Neural cell (in vitro differentiated cells): ENCODE measurements at regions not wholly inside any gene's neighbourhood (a gene's known extent, or its start where the extent isn't known, plus 50 kb on each side); places are given as distances from the start of the nearest gene placed in this dataset.

Experiments used
- CTCF ChIP-seq: fragments of 450-650 bp; IDR thresholded peaks from 2 replicates; pipeline ENCODE4 v1.5.1; 2014; ENCODE audit warnings: antibody characterized with exemption, mild to moderate bottlenecking, moderate library complexity; ENCODE audit not compliant: poor library complexity, severe bottlenecking
- MXI1 ChIP-seq: fragments of 450-650 bp; conservative IDR thresholded peaks from 2 replicates; pipeline ENCODE4 v1.6.1; 2014; ENCODE audit warnings: antibody characterized with exemption, mild to moderate bottlenecking; ENCODE audit not compliant: poor library complexity, severe bottlenecking
- REST ChIP-seq: IDR thresholded peaks from 2 replicates; pipeline ENCODE4 v1.6.1; 2012; ENCODE audit warnings: borderline replicate concordance
- SMC3 ChIP-seq: fragments of 450-650 bp; conservative IDR thresholded peaks from 2 replicates; pipeline ENCODE4 v1.6.1; 2014; ENCODE audit warnings: antibody characterized with exemption, mild to moderate bottlenecking, moderate library complexity; ENCODE audit not compliant: poor library complexity

GRCh38 chr9:84519413-84519812 is 150.1 kb upstream of the NTRK2 start:
- TF ChIP-seq SMC3 = no peak
- TF ChIP-seq CTCF = no peak
- TF ChIP-seq REST = no peak
- no peak for TF ChIP-seq MXI1
